Transverse colon (tissue), 3 donors: ENCODE measurements at regions not wholly inside any gene's neighbourhood (a gene's known extent, or its start where the extent isn't known, plus 50 kb on each side); places are given as distances from the start of the nearest gene placed in this dataset.

Experiments
- EP300 ChIP-seq: sonication (generic); formaldehyde crosslinking; IDR thresholded peaks from one replicate; pipeline ENCODE4 v1.6.1; 2017; ENCODE audit warnings: antibody characterized with exemption, low read depth
- POLR2A ChIP-seq: fragments of 450-650 bp; IDR thresholded peaks from one replicate; pipeline ENCODE4 v1.6.1; 2016; ENCODE audit warnings: antibody characterized with exemption, mild to moderate bottlenecking, moderate library complexity
- TF ChIP-seq, protein P1 (sequence below), 5 experiments: fragments of 200-600 bp in 3 of 5; fragments of 450-650 bp in 2 of 5; sonication (generic) in 3 of 5; IDR thresholded peaks; 1 replicate in 2 of 5; 2 replicates in 3 of 5; pipeline ENCODE4 v1.5.1; 2016 to 2017; ENCODE audit warnings: antibody characterized with exemption in 5 of 5, inconsistent platforms in 3 of 5, mild to moderate bottlenecking in 2 of 5, moderate library complexity in 1 of 5

DNA sequence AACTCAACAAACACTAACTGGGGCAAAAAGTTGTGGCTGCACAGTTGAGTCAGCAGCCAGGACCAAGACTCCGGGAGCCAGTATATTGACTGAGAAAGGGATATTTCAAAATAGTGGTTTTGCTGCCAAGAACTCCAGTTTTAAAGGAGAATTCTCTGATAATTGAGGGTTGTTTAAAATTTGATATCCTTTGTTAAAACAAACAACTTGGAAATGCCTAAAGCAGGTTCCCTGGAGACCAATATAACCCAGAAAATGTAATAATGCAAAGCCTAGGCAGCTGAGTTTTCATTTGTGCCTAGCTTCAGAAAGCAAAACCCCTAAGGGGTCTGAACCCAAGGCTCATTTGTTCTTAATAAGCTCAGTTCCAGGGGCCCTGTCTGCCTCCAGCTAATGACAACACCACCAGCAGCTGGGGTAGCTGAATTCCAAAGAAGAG, 311.7 kb upstream of the CCDC196 start:
- TF ChIP-seq POLR2A: no peak
- no peak for TF ChIP-seq EP300
- TF ChIP-seq, protein P1, sequence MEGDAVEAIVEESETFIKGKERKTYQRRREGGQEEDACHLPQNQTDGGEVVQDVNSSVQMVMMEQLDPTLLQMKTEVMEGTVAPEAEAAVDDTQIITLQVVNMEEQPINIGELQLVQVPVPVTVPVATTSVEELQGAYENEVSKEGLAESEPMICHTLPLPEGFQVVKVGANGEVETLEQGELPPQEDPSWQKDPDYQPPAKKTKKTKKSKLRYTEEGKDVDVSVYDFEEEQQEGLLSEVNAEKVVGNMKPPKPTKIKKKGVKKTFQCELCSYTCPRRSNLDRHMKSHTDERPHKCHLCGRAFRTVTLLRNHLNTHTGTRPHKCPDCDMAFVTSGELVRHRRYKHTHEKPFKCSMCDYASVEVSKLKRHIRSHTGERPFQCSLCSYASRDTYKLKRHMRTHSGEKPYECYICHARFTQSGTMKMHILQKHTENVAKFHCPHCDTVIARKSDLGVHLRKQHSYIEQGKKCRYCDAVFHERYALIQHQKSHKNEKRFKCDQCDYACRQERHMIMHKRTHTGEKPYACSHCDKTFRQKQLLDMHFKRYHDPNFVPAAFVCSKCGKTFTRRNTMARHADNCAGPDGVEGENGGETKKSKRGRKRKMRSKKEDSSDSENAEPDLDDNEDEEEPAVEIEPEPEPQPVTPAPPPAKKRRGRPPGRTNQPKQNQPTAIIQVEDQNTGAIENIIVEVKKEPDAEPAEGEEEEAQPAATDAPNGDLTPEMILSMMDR (IDR thresholded peaks at IDR 0.05): no peak
